Choroid plexus epithelial cell (primary cell): ENCODE measurements at regions not wholly inside any gene's neighbourhood (a gene's known extent, or its start where the extent isn't known, plus 50 kb on each side); places are given as distances from the start of the nearest gene placed in this dataset.
A peak's percentile ranks its signal among the peaks of the same experiment; 100 is the strongest.

Source experiments
- DNase-seq: peaks from one replicate; pipeline ENCODE4 v3.0.0-alpha.2; 2010; ENCODE audit warnings: low read depth
- H3K4me3 ChIP-seq: 2 replicates; pipeline ENCODE4 v1.5.1; 2011; ENCODE audit warnings: low read depth, mild to moderate bottlenecking, control low read depth, low read length, moderate library complexity
- CTCF ChIP-seq: conservative IDR thresholded peaks from 2 replicates; pipeline ENCODE4 v1.5.1; 2011; ENCODE audit warnings: low read depth, mild to moderate bottlenecking, control low read depth, inconsistent platforms, low read length, moderate library complexity

GRCh38 chr14:85042301-85042700, 487.6 kb upstream of the FLRT2 start:
- H3K4me3 ChIP-seq: no peak overlapping the region
- no peak for DNase-seq
- no peak for TF ChIP-seq CTCF

- H3K4me3 ChIP-seq: no peak overlapping the region
- TF ChIP-seq CTCF: no peak
- no peak for DNase-seq
Observed at GRCh38 chr14:85050180-85050579, 479.8 kb upstream of the FLRT2 start.

GRCh38 chr14:85052646-85053045, 477.3 kb upstream of the FLRT2 start:
- no peak overlapping the region for H3K4me3 ChIP-seq
- DNase-seq: no peak
- TF ChIP-seq CTCF: no peak

GRCh38 chr14:85054178-85054577, 475.8 kb upstream of the FLRT2 start:
- no peak overlapping the region for H3K4me3 ChIP-seq
- no peak for TF ChIP-seq CTCF
- DNase-seq: no peak

GRCh38 chr14:85056267-85056666, 473.7 kb upstream of the FLRT2 start:
- no peak for DNase-seq
- TF ChIP-seq CTCF: no peak
- no peak overlapping the region for H3K4me3 ChIP-seq

GRCh38 chr14:85057221-85057620, 472.7 kb upstream of the FLRT2 start:
- no peak for TF ChIP-seq CTCF
- no peak overlapping the region for H3K4me3 ChIP-seq
- DNase-seq: no peak

- peak; percentile 22 for DNase-seq
- TF ChIP-seq CTCF: no peak
- no peak overlapping the region for H3K4me3 ChIP-seq
Observed at GRCh38 chr14:85058150-85058549, 471.8 kb upstream of the FLRT2 start.
